Activated CD4-positive, alpha-beta T cell treated with anti-CD3 and anti-CD28 coated beads, Interleukin-2, amount 50 U/mL, for 48 hours (primary cell): ENCODE measurements at regions not wholly inside any gene's neighbourhood (a gene's known extent, or its start where the extent isn't known, plus 50 kb on each side); places are given as distances from the start of the nearest gene placed in this dataset.

ENCODE experiments used
- DNase-seq, 2 experiments: peaks; one replicate each; pipeline ENCODE4 v3.0.0-alpha.2; 2020

DNA sequence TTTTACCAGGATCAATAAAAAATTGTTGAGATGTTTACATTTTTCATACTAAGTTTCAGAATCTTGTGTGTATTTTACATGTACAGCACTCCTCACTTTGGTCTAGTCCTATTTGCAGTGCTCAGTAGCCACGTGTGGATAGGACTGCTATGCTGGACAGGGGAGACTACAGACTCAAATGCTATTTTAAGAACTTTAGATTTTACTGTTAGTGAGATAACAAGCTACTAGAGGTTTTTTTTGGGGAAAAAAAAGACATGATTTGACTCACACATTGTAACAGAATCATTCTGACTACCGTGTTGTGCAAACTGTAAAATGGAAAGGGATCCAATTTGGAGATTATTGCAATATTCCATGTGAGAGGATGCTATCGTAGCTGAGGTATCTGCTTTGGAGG, 418.9 kb upstream of the PRMT6 start:
- no peak for DNase-seq

DNA sequence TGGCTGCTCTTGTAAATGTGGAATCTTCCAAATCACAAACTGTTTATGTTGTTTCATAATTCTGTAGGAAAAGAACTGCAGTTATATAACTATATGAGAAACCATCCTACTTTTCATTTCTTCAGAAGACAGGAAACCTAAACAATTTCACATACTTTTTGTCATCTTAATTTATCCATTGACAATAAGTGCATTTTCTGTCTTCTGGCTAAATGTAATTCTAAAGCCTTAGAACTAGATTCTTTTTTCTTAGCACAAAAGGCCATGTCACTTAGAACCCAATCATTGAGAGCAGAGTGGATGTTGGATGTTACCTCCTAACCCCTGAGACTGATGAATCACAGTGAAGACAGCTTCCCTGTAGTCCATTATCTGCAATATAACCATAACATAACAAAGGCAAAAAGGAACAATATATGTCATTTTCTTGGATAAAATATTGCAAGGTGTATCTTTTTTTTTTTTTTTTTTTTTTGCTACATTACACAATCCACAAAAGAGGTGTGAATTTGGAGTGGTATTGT, 410.2 kb upstream of the PRMT6 start:
- no peak for DNase-seq

DNA sequence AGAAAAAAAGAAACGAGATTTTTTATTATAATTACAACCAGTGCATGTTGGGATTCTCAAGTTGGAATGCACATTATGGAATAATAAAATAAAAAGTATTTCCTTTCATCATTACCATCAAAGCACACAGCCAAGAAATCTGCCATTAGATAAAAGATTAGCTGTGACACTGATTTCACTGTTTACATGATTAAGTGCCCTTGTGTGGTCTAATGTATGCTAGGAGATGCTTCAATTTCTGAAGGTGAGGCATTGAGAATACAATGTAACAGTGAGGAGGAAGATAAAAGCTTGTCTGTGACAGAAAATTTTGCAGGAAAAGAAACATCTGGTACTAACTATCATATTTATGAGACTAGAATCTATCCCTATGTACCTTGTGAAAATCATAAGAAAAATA, 409.7 kb upstream of the PRMT6 start:
- DNase-seq = no peak

DNA sequence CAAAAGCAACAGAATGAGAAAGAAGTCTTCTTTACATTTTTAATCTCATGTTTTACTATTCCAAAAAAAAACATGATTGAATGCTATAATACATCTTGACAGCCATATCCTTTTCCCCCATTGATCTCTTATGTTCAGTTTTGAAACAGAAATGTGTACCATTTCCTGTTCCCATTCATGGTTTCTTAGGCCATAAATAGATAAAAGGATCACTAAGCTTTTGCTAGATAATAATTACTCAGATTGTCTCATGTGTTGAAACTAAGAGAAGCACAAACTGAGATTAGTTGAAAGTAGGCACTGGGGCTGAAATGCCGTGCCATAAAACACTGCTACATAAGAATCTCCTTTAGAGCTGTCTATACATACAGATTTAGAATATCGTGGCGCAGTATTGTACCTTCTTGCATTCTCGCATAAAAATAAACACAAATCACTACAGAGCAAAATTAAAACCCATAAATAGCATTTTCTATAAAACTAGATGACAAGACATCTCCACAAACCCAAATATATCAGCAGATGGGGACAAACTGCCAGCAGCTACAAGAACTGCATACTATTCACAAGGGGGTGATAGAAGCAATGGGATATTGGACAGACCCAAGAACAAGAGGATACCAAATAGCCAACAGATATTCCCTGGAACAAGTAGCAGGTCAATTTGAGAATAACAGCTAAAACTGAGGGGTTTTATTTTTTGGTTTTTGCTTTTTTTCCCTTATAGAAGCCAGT, 405.3 kb upstream of the PRMT6 start:
- DNase-seq = no peak

DNA sequence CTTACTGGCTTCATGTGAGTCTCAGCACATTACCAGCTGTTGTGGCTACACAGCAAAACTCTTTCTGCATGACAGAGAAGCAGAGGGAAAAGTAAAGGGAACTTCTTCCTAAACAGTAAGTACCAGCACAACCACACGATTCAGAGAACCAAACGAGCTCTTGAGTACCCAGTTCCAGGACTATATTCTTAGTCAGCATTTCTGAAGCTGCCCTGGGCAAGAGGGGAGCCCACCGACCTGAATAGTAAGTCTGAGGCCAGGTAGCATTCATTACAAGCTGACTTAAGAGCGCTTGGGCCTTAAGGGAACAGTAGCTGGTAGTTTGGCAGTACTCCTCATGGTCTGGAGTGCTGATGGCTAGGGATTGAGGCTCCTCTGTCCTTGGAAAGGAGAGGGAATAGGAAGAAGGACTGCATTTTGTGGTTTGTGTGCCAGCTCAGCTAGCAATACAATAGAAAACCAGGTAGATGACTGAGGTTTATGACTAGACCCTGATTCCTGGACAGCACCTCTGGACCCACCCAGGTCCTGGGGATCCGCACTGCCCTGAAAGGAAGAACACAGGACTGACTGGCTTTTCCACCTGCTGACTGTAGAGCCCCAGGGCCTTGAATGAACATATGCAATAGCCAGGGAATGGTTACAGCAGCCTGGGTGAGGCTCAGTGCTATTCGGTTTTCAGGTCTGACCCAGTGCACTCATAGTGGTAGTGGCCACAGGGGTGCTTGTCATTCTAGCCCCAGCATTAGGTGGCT, 396.8 kb upstream of the PRMT6 start:
- DNase-seq = no peak

DNA sequence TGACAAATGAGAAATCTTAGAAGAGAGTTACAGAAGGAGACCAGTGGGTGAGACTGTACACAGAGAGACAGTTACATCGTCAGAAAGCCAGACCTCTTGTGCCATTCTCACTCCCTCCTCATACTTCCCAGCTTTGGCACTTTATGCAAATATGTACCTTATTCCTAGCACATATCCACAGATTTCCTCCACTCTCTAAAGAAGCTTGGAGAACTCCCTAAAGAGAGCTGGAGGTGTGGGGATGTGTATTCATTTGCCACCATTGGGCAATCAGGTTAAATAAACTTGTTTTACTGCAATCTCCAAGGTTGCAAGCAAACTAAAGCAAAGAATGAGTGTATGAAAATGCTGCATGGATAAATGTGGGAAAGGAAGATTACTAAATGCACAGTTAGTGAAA, 380.9 kb upstream of the PRMT6 start:
- DNase-seq = no peak

DNA sequence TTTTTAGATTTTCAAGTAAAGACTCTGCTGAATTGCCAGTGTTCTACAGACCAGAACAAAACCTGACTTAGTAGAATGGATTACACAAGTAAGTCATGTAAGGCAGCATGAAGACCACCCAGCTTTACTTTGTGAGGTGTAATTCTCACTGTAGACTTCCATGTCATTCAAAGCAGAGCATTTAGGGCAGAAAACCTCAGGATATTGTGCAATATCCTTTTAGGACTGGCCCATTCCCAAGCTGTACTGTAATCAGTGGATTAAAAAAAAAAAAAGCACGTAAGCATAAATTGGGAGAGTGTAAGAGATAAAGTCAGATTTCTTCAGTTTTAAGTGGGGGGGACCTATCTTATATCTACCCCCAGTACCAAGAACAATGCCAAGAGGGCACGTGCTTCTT, 380.5 kb upstream of the PRMT6 start:
- no peak for DNase-seq

DNA sequence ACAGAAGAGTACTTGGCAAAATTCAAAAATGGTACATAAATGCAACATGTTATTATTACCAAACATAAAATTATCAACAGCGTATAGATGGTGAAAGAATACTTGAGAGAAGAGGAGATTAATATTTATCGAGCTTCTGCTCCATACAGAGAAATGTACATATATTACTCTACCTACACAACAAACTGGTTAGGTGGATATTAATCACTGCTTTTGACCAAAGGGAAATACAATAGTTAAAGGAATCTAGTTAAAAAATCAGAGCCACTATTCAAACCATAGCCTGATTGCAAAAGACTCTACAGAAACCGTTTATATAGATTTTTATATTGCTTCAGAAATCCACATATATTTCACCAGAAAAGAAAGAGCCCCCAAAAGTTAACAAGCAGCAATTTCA, 379.3 kb upstream of the PRMT6 start:
- no peak for DNase-seq

DNA sequence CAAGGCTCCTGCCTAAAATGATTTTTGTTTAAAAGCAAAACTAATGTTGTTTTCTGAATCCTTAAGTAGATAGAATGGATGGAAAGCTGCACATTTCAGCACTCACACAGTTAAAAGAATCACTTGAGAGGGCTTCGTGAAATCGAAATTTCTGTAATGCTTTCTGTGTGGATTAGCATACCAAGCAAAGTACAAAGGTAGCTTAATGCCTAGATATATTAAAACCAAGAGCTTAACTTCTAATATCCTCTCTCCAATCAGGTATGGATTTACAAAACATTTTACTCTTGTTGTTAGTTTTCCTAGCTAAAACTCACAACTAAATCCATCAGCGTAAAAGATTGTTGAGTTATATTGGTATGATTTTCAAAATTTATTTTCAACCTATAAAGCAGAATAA, 378.8 kb upstream of the PRMT6 start:
- no peak for DNase-seq

DNA sequence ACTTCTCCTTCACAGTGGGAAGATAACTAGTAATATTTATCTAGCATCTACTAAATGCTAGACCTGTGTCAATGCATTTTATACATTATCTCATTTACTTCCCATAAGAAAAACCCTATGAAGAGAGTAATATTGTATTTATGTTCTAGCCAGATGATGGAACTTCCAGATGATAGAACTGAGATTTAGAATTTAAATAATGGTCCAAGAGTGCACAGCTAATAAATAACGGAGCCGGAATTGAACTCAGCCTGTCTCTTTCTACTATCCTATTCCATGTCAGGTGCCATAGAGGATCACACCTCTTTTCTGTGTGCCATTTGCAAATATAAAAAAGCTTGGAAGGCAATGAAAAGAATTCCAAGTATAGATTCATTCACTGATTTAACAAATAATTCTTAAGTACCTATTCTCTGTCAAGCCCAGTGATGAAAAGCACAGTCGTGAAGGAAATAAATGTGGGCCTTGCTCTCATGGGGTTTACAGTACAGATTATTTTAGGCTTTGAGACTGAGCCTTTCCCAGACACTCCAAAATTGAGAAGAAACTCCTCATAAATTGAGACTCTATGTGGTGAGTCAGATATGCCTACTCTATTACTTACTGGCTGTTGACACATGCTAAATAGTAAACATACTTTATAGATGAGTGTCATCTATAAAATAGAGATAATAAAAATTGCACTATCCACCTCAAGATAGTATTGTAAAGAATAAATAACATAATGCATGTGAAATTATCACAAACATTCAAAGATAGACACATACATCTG, 378.0 kb upstream of the PRMT6 start:
- no peak for DNase-seq

DNA sequence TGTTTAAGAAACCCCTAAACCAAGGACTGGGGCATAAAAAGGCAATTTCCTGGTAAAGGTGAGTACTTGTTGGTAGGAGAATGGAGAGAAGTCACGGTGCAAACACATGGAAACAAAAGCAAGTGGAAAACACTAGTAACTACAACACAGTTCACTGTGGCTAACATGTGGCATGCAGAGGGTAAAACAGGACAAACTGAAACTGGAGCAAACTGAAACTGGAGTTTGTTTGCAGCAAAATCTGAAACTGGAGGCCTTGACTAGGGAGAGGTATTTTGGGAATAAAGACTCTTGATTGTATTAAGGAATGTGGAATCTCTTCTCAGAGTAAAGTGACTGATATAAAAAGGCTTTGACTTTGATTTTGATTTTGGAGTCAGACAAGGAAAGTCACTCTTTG, 376.3 kb upstream of the PRMT6 start:
- no peak for DNase-seq

DNA sequence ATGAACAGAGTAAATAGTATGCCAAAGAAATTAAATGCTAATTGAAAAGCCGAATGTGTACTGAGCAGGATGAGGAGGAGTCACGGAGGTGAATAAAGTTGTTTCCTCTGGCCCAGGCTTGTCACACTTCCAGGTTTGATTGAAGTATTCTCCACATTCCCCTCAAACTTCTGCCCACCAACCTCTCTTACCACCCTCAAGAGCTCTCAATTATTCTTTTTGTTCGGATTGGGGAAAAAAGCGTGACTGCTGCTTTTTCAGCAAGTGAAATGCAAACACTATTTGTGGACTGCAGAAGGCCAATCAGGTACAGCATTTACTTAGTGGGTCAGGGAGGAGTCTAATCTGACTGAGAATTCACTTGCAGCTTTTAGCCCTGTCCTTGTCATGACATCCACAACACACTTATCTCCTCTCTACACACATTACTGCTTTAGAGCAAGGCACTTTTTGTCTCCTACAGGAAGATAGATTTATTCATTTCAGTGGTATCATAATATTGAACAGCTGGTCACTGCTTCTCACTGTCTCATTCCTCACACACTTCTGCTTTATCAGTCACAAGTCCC, 375.6 kb upstream of the PRMT6 start:
- no peak for DNase-seq

DNA sequence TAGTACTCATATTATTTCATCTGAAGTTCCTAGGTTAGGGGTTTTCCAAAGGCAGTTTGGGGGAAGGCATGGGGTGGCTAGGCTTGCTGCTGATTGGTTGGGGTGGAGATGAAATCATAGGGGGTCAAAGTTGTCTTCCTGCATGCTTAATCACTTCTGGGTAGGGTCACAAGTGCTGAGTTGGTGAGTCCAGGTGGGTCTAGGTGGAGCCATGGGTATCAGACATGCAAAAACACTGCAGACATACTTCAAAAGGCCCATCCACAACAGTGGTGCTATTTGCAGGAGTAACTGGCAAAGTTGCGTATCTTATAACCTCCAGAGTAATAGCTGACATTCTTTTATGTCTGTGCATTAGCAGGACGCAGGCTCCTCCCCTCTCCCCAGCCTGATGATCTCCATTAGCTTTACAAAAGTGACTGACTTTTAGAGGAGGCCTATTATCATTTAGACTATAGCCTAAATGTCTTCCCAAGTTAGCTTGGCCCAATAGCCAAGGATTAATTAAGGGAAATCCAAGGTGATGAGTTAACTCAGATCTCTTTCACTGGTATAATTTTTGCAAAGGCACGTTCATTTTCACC, 374.4 kb upstream of the PRMT6 start:
- no peak for DNase-seq

DNA sequence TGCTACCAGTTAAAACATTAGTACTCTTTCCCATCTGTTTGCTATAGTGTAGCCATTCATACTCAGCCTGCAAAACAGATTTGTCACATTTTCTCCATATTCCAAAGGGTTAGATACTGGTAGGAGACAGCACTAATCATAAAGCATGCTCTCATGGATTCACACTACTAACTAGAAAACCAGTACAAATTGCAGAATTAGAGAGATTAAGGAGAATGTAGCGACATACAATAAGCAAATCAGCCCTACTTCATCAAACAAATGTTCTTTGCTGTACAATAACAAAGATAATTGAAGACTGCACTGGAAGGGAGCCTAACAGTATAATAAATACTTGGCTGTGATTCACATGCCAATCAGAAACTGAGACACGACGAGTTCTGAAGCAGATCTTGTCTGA, 368.0 kb upstream of the PRMT6 start:
- DNase-seq = no peak

DNA sequence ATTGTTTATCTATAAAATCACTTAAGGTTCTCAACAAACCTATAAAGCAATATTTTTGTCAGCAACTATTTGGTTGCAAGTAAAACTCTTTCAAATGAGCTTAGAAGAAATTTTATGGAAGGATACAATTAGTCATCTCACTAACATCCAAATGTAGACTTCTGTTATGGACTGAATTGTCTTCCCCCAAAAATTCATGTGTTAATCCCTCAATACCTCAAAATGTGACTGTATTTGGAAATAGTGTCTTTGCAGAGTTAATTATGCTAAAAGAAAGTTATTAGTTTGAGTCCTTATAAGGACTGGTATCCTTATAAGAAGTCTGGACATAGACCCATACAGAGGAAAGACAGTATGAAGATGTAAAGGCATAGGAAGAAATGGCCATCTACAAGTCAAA, 357.8 kb upstream of the PRMT6 start:
- no peak for DNase-seq

DNA sequence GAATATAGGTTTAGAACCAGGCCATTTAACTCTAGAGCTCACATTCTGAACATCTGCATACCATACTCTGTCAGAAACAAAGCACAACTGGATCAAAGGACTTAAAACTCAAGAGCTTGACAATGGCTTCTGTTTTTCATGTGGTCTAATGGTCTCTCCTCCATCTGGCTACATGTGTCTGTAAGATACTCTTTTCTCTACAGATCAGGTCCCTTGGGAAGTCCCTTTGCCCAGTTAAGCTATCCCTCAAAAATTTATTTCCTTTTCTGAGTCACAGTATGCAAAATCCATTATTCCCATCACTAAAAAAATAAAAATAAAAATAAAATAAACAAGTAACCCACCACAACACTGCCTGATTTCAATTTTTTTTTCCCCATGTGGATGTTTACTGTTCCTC, 357.0 kb upstream of the PRMT6 start:
- no peak for DNase-seq

DNA sequence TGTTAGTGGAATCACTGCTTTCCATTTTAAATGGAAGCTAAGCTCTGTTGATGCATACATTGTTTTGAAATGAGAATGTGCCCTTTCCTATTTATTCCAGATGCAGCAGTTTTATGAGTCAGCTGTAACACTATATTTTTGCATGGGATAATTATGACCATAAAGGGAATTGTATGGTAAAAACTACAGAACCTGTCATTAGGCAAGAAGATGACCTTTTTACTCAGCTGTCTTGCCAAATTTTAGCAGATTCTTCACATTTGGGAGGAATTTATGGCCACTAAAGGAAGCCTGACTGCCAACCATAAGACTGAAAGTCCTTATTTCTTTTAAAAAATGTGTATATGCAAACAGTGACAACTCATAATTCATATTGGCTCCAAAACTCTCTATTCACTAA, 356.3 kb upstream of the PRMT6 start:
- DNase-seq = no peak

DNA sequence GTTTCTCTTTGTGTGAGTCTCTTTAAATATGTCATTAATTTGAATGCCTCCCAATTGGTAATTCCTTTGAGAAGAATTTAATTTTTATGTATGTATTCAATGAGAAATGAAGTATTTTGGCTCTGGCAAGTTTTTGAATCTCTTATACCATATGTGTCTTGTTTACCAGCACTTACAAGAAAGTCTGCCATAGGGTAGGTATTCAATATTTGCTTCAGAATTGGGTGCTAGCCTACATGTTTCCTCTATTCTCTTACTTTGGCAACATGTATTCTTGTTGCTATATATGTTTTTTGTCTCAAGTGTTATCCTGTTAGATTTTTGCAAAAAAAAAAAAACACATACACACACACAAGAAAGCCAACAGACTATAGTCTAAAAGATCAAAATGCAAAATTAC, 350.5 kb upstream of the PRMT6 start:
- no peak for DNase-seq

DNA sequence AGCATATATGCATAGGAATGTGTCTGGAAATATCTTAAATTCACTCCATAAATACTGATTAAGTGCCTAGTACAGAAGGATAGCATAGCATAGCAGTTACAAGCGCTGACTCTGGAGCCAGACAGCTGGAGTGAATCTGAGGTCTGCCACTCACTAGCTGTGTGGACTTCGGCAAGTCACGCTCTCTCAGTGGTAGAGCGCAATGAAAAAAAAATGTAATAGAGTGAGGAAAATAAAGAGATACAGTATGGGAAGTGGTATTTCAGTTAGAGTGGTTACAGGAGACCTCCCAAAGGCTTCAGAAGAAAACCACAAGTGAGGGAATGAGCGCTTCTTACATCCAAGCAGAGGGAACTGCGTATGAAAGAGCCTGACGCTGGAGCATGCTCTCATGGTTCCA, 338.9 kb upstream of the PRMT6 start:
- DNase-seq = no peak

DNA sequence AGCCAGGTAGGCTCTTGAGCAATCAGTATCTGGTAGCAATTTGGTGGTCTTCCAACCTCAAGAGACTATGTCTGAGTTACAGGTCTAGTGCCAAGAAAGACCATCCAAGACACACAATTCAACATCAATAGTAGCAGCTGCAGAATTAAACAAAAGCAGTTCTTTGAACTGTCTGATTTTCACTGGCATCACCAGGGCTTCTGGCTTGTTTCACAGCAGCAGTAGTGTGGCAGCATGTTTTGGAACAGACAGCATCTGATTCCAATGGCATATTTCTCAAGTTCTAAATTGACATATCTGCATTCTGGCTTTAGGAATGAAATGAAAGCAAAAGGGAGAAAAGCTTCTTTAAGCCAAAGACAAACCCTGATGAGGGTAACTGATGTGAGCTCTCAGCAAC, 334.7 kb upstream of the PRMT6 start:
- no peak for DNase-seq

DNA sequence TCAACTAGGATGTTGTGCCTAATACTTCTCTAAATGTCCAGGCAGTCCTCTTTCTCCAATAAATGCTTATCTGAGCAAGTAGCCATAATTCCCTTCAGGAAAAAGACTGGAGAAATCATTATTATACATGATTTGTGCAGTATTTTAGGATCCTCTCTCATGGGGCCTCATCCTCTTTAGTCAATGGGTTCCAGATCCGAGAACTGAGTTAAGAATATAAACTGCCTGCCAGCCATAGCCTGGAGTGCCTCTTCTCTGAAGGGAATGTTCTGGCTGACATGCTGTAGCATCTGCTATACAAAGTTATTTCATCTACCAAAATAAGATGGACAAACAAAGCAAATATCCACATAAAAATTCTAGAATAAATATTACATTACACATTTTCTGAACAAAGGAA, 334.0 kb upstream of the PRMT6 start:
- no peak for DNase-seq

DNA sequence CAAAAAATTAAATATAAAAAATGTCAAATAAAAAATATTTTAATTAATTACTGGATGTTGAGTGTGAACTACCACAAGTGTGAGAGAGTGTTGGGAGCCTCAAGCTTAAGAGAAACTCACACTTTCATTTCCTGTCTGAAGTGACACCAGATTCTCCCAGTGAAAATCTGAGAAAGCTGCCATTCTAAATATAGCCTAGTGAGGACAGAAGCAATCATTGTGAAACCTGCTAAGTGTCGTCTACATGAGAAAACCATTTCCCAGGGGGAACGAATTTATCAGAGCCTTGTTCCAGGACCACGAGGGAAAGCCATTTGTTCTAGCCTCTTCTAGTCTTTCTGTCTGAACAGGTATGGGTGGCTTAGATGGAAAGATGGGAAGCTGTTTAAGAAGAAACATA, 329.3 kb upstream of the PRMT6 start:
- DNase-seq = no peak

DNA sequence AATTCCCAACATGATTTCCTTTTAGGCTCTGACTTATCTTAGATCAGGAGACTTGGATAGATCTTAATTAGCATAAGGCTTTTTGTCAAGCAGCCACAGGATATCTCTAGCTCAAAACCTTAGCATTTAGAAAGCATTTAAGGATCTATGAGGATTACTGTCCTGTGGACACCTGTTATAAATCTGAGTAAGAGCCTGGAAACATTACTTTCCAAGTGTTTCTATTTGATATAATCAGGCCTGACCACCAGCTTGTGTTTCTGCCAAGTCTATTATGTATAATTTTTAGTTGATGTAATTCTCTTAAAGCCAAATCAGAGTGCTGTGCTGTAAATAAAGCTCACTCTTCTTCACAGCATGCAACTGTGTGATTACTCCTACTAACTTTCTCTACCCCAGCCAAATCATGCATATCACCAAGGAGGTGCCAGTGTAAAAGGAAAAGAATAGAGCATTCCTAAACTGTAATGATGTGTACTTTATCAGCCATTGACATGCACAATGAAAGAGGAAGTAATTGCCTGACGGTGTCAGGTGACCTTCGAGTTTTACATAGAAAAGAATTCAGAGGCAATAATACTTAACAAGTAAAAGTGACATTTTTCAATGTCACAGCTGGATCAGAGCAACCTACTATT, 309.9 kb upstream of the PRMT6 start:
- DNase-seq = no peak
